SK-N-SH (cell line): ENCODE measurements at regions not wholly inside any gene's neighbourhood (a gene's known extent, or its start where the extent isn't known, plus 50 kb on each side); places are given as distances from the start of the nearest gene placed in this dataset.

Source experiments
- CTCF ChIP-seq: fragments of 200-600 bp; sonication (generic); IDR thresholded peaks from 2 replicates; pipeline ENCODE4 v1.6.1; 2017; ENCODE audit warnings: antibody characterized with exemption, mild to moderate bottlenecking, moderate library complexity
- EZH2phosphoT487 ChIP-seq: fragments of 200-600 bp; sonication (generic); IDR thresholded peaks from 2 replicates; pipeline ENCODE4 v1.6.1; 2017; ENCODE audit warnings: low read depth, mixed run types, mild to moderate bottlenecking, antibody characterized with exemption, moderate library complexity, borderline replicate concordance
- JUND ChIP-seq: IDR thresholded peaks from 2 replicates; pipeline ENCODE4 v1.4.0; 2012
- MAX ChIP-seq: IDR thresholded peaks from 2 replicates; pipeline ENCODE4 v1.4.0; 2012; ENCODE audit warnings: low read depth
- MEF2A ChIP-seq: IDR thresholded peaks from 2 replicates; pipeline ENCODE4 v1.4.0; 2012; ENCODE audit warnings: low read depth, borderline replicate concordance
- MXI1 ChIP-seq: IDR thresholded peaks from 2 replicates; pipeline ENCODE4 v1.6.1; 2012; ENCODE audit warnings: mild to moderate bottlenecking, low read depth, low read length, improper control_type of control experiment
- POLR2AphosphoS5 ChIP-seq: IDR thresholded peaks from 2 replicates; pipeline ENCODE4 v1.6.1; 2012; ENCODE audit warnings: low read depth, low read length
- RCOR1 ChIP-seq: fragments of 150-350 bp; IDR thresholded peaks from 2 replicates; pipeline ENCODE4 v1.6.1; 2017; ENCODE audit warnings: antibody characterized with exemption, low read length
- REST ChIP-seq: IDR thresholded peaks from 2 replicates; pipeline ENCODE4 v1.6.1; 2012; ENCODE audit warnings: mild to moderate bottlenecking, low read depth, low read length, moderate library complexity
- RFX5 ChIP-seq: IDR thresholded peaks from 2 replicates; pipeline ENCODE4 v1.6.1; 2012; ENCODE audit warnings: mild to moderate bottlenecking, improper control_type of control experiment, low read length
- SIN3A ChIP-seq: IDR thresholded peaks from 2 replicates; pipeline ENCODE4 v1.6.1; 2012; ENCODE audit warnings: low read depth, mild to moderate bottlenecking, low read length, moderate library complexity, borderline replicate concordance
- TAF1 ChIP-seq: IDR thresholded peaks from 2 replicates; pipeline ENCODE4 v1.6.1; 2012; ENCODE audit warnings: low read depth, mild to moderate bottlenecking, low read length, moderate library complexity, borderline replicate concordance
- USF1 ChIP-seq: IDR thresholded peaks from 2 replicates; pipeline ENCODE4 v1.4.0; 2012; ENCODE audit warnings: low read depth, borderline replicate concordance

- TF ChIP-seq CTCF (no peak), RFX5 (no peak), MAX (no peak), POLR2AphosphoS5 (no peak), MEF2A (no peak), TAF1 (no peak), SIN3A (no peak), JUND (no peak), EZH2phosphoT487 (no peak), RCOR1 (no peak), REST (no peak), USF1 (no peak), MXI1 (no peak)
Measured at GRCh38 chr16:79750311-79750710, 149.8 kb upstream of the MAF start.
